CD8-positive, alpha-beta memory T cell (primary cell): ENCODE measurements at regions not wholly inside any gene's neighbourhood (a gene's known extent, or its start where the extent isn't known, plus 50 kb on each side); places are given as distances from the start of the nearest gene placed in this dataset.

Experiments used
- CTCF ChIA-PET: fragments of 350-600 bp; sonication (Branson Sonifier 250); formaldehyde crosslinking; loops from one replicate; lab custom pipeline; 2021; ENCODE audit warnings: antibody characterized with exemption; lab: Charles Lee
- POLR2A ChIA-PET: fragments of 350-600 bp; sonication (Branson Sonifier 250); formaldehyde crosslinking; loops from one replicate; lab custom pipeline; 2021; ENCODE audit warnings: antibody characterized with exemption; lab: Charles Lee
- DNase-seq, 5 donors: peaks; one replicate each; pipeline versions ENCODE4 v3.0.0 to v3.0.0-alpha.2; 2020 to 2022; ENCODE audit warnings: mixed read lengths in 1 of 5
- H3K27ac ChIP-seq: one replicate; pipeline ENCODE4 v1.7.0; 2013; ENCODE audit warnings: low read depth, mild to moderate bottlenecking, low read length, moderate library complexity
- H3K27me3 ChIP-seq: 2 replicates; pipeline ENCODE4 v1.7.0; 2013; ENCODE audit warnings: low read length, mild to moderate bottlenecking; ENCODE audit not compliant: insufficient read depth, poor library complexity, severe bottlenecking
- H3K36me3 ChIP-seq: 2 replicates; pipeline ENCODE4 v1.7.0; 2013; ENCODE audit warnings: mild to moderate bottlenecking, low read length, moderate library complexity; ENCODE audit not compliant: insufficient read depth
- H3K4me1 ChIP-seq: 2 replicates; pipeline ENCODE4 v1.7.0; 2013; ENCODE audit warnings: mild to moderate bottlenecking, low read length, moderate library complexity; ENCODE audit not compliant: insufficient read depth
- H3K4me3 ChIP-seq: 2 replicates; pipeline ENCODE4 v1.7.0; 2013; ENCODE audit warnings: mild to moderate bottlenecking, low read length
- H3K9me3 ChIP-seq: 2 replicates; pipeline ENCODE4 v1.7.0; 2013; ENCODE audit warnings: mild to moderate bottlenecking, low read length
- H3K27ac Mint-ChIP-seq, 8 donors: one replicate each; pipeline ENCODE4 v1.8.0; 2020 to 2021; ENCODE audit warnings: mixed read lengths in 8 of 8, mild to moderate bottlenecking in 6 of 8, inconsistent platforms in 3 of 8, moderate library complexity in 3 of 8
- H3K27me3 Mint-ChIP-seq, 2 donors: one replicate each; pipeline ENCODE4 v1.8.0; 2020 to 2021; ENCODE audit warnings: mixed read lengths in 2 of 2, mild to moderate bottlenecking in 1 of 2, moderate library complexity in 1 of 2
- H3K36me3 Mint-ChIP-seq, 3 donors: one replicate each; pipeline ENCODE4 v1.8.0; 2020 to 2021; ENCODE audit warnings: mixed read lengths in 3 of 3, inconsistent platforms in 1 of 3, mild to moderate bottlenecking in 1 of 3
- H3K4me1 Mint-ChIP-seq, 3 donors: one replicate each; pipeline ENCODE4 v1.8.0; 2020 to 2021; ENCODE audit warnings: mixed read lengths in 3 of 3, inconsistent platforms in 1 of 3, mild to moderate bottlenecking in 1 of 3
- H3K4me3 Mint-ChIP-seq, 7 donors: one replicate each; pipeline ENCODE4 v1.8.0; 2020 to 2021; ENCODE audit warnings: mixed read lengths in 7 of 7, mild to moderate bottlenecking in 6 of 7, moderate library complexity in 4 of 7, inconsistent platforms in 2 of 7
- H3K9me3 Mint-ChIP-seq, 5 donors: one replicate each; pipeline ENCODE4 v1.8.0; 2020 to 2022; ENCODE audit warnings: mixed read lengths in 5 of 5, mild to moderate bottlenecking in 3 of 5, moderate library complexity in 2 of 5, inconsistent platforms in 1 of 5

GRCh38 chr2:190136259-190136658 is 73.7 kb upstream of the MSTN start:
- no peaks in the 10 kb centered on the region for H3K4me1 Mint-ChIP-seq
- H3K27me3 Mint-ChIP-seq = no peaks in the 10 kb centered on the region
- peaks cover 0 to 8% (median 2%) of the 10 kb centered on the region in 3 donors for H3K36me3 Mint-ChIP-seq
- H3K4me3 Mint-ChIP-seq = no peak overlapping the region
- Histone ChIP-seq H3K4me1 (no peaks in the 10 kb centered on the region), H3K4me3 (no peak overlapping the region), H3K27me3 (no peaks in the 10 kb centered on the region), H3K27ac (no peak overlapping the region), H3K9me3 (no peaks in the 10 kb centered on the region), H3K36me3 (no peaks in the 10 kb centered on the region)
- ChIA-PET CTCF (no interaction called here), POLR2A (no interaction called here)
- H3K27ac Mint-ChIP-seq = no peak overlapping the region
- no peak for DNase-seq
- H3K9me3 Mint-ChIP-seq = peaks cover 0 to 17% (median 6%) of the 10 kb centered on the region in 5 donors

GRCh38 chr2:190129421-190130199 is 67.1 kb upstream of the MSTN start:
- no peak for DNase-seq
- Histone ChIP-seq H3K4me3 (no peak overlapping the region), H3K36me3 (no peaks in the 10 kb centered on the region), H3K27ac (no peak overlapping the region), H3K4me1 (no peaks in the 10 kb centered on the region), H3K27me3 (no peaks in the 10 kb centered on the region), H3K9me3 (no peaks in the 10 kb centered on the region)
- Mint-ChIP-seq H3K4me3 (no peak overlapping the region), H3K27ac (no peak overlapping the region), H3K27me3 (peaks cover 0 to 6% of the 10 kb centered on the region in 2 donors), H3K36me3 (no peaks in the 10 kb centered on the region), H3K9me3 (no peaks in the 10 kb centered on the region), H3K4me1 (no peaks in the 10 kb centered on the region)
- POLR2A ChIA-PET = interaction anchor here (0.6 kb wide), 1 partner anchor 9 kb away, joined by 6 read pairs; no protein-coding TSS in a partner anchor
- CTCF ChIA-PET = no interaction called here

GRCh38 chr2:190127651-190128050 is 65.1 kb upstream of the MSTN start:
- ChIA-PET CTCF (no interaction called here), POLR2A (no interaction called here)
- H3K27ac Mint-ChIP-seq = no peak overlapping the region
- H3K4me3 Mint-ChIP-seq = no peak overlapping the region
- H3K4me3 ChIP-seq = no peak overlapping the region
- H3K27ac ChIP-seq = no peak overlapping the region
- H3K9me3 ChIP-seq = no peaks in the 10 kb centered on the region
- H3K27me3 ChIP-seq = no peaks in the 10 kb centered on the region
- no peaks in the 10 kb centered on the region for H3K4me1 ChIP-seq
- no peaks in the 10 kb centered on the region for H3K36me3 Mint-ChIP-seq
- H3K9me3 Mint-ChIP-seq = no peaks in the 10 kb centered on the region
- H3K27me3 Mint-ChIP-seq = peaks cover 0 to 6% of the 10 kb centered on the region in 2 donors
- DNase-seq = no peak
- H3K4me1 Mint-ChIP-seq = no peaks in the 10 kb centered on the region
- no peaks in the 10 kb centered on the region for H3K36me3 ChIP-seq

GRCh38 chr2:190126798-190127197 is 64.3 kb upstream of the MSTN start:
- no peak overlapping the region for H3K4me3 ChIP-seq
- Mint-ChIP-seq H3K4me1 (peaks cover 6 to 7% (median 7%) of the 10 kb centered on the region in 3 donors), H3K27ac (no peak overlapping the region), H3K4me3 (no peak overlapping the region), H3K36me3 (no peaks in the 10 kb centered on the region), H3K27me3 (peaks cover 0 to 6% of the 10 kb centered on the region in 2 donors), H3K9me3 (no peaks in the 10 kb centered on the region)
- DNase-seq = no peak
- no peaks in the 10 kb centered on the region for H3K27me3 ChIP-seq
- no peaks in the 10 kb centered on the region for H3K9me3 ChIP-seq
- CTCF ChIA-PET = interaction anchor here (0.6 kb wide), 1 partner anchor 1209 kb away, joined by 3 read pairs; no protein-coding TSS in a partner anchor
- no peaks in the 10 kb centered on the region for H3K4me1 ChIP-seq
- H3K36me3 ChIP-seq = no peaks in the 10 kb centered on the region
- H3K27ac ChIP-seq = no peak overlapping the region
- POLR2A ChIA-PET = no interaction called here

GRCh38 chr2:190123956-190124355 is 61.4 kb upstream of the MSTN start:
- POLR2A ChIA-PET = no interaction called here

GRCh38 chr2:190121971-190122370 is 59.4 kb upstream of the MSTN start:
- Histone ChIP-seq H3K27ac (no peak overlapping the region), H3K9me3 (no peaks in the 10 kb centered on the region), H3K27me3 (no peaks in the 10 kb centered on the region), H3K4me1 (no peaks in the 10 kb centered on the region), H3K36me3 (no peaks in the 10 kb centered on the region), H3K4me3 (no peak overlapping the region)
- Mint-ChIP-seq H3K27me3 (no peaks in the 10 kb centered on the region), H3K36me3 (no peaks in the 10 kb centered on the region), H3K27ac (peak overlapping the region in 3 of 8 donors; percentile 0 to 79 (median 18)), H3K9me3 (no peaks in the 10 kb centered on the region), H3K4me1 (peaks cover 9 to 17% (median 17%) of the 10 kb centered on the region in 3 donors), H3K4me3 (no peak overlapping the region)
- ChIA-PET POLR2A (no interaction called here), CTCF (interaction anchor here (1.4 kb wide), 1 partner anchor 34 kb away, joined by 3 read pairs; no protein-coding TSS in a partner anchor)
- DNase-seq = no peak

More at GRCh38 chr2:190123956-190124355, 61.4 kb upstream of the MSTN start:
- H3K4me3 ChIP-seq = no peak overlapping the region
- Mint-ChIP-seq H3K27ac (no peak overlapping the region), H3K27me3 (peaks cover 0 to 6% of the 10 kb centered on the region in 2 donors), H3K36me3 (no peaks in the 10 kb centered on the region), H3K4me3 (no peak overlapping the region), H3K4me1 (peaks cover 9 to 17% (median 17%) of the 10 kb centered on the region in 3 donors), H3K9me3 (no peaks in the 10 kb centered on the region)
- CTCF ChIA-PET = no interaction called here
- no peak for DNase-seq
- H3K36me3 ChIP-seq = no peaks in the 10 kb centered on the region
- no peaks in the 10 kb centered on the region for H3K9me3 ChIP-seq
- no peaks in the 10 kb centered on the region for H3K4me1 ChIP-seq
- no peaks in the 10 kb centered on the region for H3K27me3 ChIP-seq
- H3K27ac ChIP-seq = no peak overlapping the region

- POLR2A ChIA-PET = no interaction called here
- no peaks in the 10 kb centered on the region for H3K9me3 Mint-ChIP-seq
- H3K9me3 ChIP-seq = no peaks in the 10 kb centered on the region
- peaks cover 9 to 17% (median 17%) of the 10 kb centered on the region in 3 donors for H3K4me1 Mint-ChIP-seq
- no peak overlapping the region for H3K4me3 Mint-ChIP-seq
- no peak overlapping the region for H3K4me3 ChIP-seq
- no peak overlapping the region for H3K27ac Mint-ChIP-seq
- CTCF ChIA-PET = interaction anchor here (1.4 to 1.9 kb wide), 2 partner anchors 33 kb away, joined by 3 to 4 read pairs; no protein-coding TSS in a partner anchor
- H3K27ac ChIP-seq = no peak overlapping the region
- H3K36me3 ChIP-seq = no peaks in the 10 kb centered on the region
- H3K36me3 Mint-ChIP-seq = no peaks in the 10 kb centered on the region
- DNase-seq = no peak
- H3K27me3 Mint-ChIP-seq = peaks cover 0 to 5% of the 10 kb centered on the region in 2 donors
- no peaks in the 10 kb centered on the region for H3K4me1 ChIP-seq
- H3K27me3 ChIP-seq = no peaks in the 10 kb centered on the region
These were observed 58.8 kb upstream of the MSTN start for GRCh38 chr2:190121305-190121704.

GRCh38 chr2:190119923-190120590 is 57.5 kb upstream of the MSTN start:
- Mint-ChIP-seq H3K9me3 (no peaks in the 10 kb centered on the region), H3K27me3 (peaks cover 1 to 10% of the 10 kb centered on the region in 2 donors), H3K4me1 (peaks cover 9 to 17% (median 17%) of the 10 kb centered on the region in 3 donors), H3K36me3 (no peaks in the 10 kb centered on the region), H3K4me3 (peak overlapping the region in 4 of 7 donors; percentile 28 to 61 (median 52)), H3K27ac (peak overlapping the region in 6 of 8 donors; percentile 0 to 68 (median 34))
- H3K27me3 ChIP-seq = no peaks in the 10 kb centered on the region
- H3K27ac ChIP-seq = no peak overlapping the region
- no peaks in the 10 kb centered on the region for H3K4me1 ChIP-seq
- no peaks in the 10 kb centered on the region for H3K36me3 ChIP-seq
- ChIA-PET CTCF (interaction anchor here (1.9 kb wide), 1 partner anchor 31 kb away, joined by 4 read pairs; no protein-coding TSS in a partner anchor), POLR2A (interaction anchor here (0.7 kb wide), 1 partner anchor 9 kb away, joined by 6 read pairs; no protein-coding TSS in a partner anchor)
- no peaks in the 10 kb centered on the region for H3K9me3 ChIP-seq
- H3K4me3 ChIP-seq = no peak overlapping the region
- DNase-seq = peak in 2 of 5 donors; percentile 1 to 22
